HG03442 (cell line): ENCODE measurements at regions not wholly inside any gene's neighbourhood (a gene's known extent, or its start where the extent isn't known, plus 50 kb on each side); places are given as distances from the start of the nearest gene placed in this dataset.
A peak's percentile ranks its signal among the peaks of the same experiment; 100 is the strongest.
"Not testable (repeated sequence)": the region's sequence is repeated elsewhere in the genome, so short reads cannot be mapped to it uniquely, and the experiment has no call there.

Source experiments
- ATAC-seq: cut with Tn5 transposase; IDR thresholded peaks from one replicate; pipeline ENCODE4 v1.9.1; 2021; ENCODE audit warnings: mild to moderate bottlenecking, moderate library complexity; ENCODE audit not compliant: unreplicated experiment

GRCh38 chr6:69623357-69623756, 173.5 kb downstream of the LMBRD1 start:
- no peak for ATAC-seq

DNA sequence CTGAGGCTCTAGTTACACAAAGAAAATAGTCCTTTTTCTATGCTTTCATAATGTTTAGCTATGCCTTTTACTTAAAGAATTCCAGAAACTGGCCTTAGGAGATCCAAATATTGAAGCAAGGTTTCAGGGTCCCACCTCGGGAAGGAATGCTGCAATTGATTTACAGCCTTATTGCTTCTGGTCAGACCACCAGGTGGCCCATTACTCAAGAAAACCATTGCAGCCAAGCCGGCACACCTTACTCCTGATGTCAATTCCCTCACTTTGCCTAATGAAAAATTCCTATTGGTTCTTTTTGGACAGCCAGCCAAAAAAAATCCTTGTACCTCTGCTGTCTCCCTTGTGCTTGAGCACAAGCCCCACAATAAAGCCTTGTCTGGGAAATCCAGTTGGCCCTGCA, 173.9 kb downstream of the LMBRD1 start:
- no peak for ATAC-seq

DNA sequence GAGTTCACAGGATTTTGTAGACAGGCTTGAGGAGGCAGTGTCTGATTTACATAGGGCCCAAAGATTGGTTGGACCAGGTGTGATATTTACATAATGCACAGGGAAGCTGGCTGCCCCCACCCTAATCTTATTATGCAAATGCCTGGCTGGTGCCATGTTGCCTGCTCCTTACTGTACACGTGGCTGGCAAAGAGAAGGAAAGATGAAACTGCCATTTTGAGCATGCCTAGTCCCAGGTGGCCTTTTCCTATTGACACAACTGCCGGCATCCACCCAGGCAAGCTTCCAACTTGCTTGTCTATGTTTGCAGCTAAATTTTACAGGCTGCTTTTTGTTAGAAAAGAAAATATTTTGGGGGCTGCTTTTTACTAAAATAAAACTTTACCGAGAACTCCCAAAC, 174.6 kb downstream of the LMBRD1 start:
- ATAC-seq, result no peak

- ATAC-seq, result no peak
Observed at GRCh38 chr6:69617163-69617562, 179.6 kb downstream of the LMBRD1 start.

DNA sequence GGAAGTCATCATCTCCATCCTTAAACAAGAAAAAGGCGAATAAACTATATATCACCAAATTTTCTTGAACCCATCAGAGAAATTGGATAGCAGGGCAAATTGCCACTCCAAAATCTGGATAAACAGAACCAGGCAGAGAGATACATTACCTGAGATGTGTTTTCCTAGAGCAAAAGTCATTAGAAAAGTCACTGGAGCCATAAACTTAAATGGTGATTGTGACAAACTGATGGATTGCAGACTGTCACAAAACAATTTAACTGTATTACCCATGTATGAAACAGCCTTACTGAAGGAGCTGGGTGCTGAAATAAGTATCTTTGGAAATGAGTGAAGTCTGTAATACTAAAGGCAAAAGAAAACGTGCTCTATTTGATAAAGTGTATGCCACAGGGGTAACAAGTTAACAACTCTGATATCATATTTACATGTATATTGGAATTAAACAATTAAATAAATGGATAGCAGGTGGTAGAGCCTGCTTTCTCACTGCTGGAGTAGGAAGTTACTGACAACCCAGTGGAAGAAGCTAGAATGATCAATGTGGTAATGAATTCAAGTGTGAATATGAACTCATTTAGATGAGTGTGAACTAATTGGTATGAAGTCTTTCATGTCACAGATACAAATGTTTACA, 186.9 kb downstream of the LMBRD1 start:
- no peak for ATAC-seq

GRCh38 chr6:69601132-69601531, 195.7 kb downstream of the LMBRD1 start:
- ATAC-seq, result no peak

- ATAC-seq, result no peak
Observed at GRCh38 chr6:69594405-69594804, 202.4 kb downstream of the LMBRD1 start.

DNA sequence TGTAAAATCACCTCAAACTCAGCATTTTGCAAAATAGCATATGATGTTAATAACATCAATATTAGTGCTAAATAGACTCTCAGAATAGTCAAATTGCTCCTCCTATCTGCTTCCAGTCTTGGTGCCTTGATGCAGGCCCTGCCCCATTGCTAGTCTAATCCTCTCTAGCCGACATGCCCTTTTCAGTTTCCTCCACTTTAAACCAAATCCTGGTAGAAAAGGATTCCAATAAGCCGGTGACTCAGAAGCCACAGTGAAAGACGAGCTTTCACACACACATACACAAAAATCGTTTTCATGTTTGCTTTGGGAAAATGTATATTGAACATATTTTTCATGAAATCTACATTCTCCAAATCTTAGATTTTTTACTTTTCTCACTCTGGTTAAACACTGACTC, 203.1 kb downstream of the LMBRD1 start:
- ATAC-seq, result no peak

DNA sequence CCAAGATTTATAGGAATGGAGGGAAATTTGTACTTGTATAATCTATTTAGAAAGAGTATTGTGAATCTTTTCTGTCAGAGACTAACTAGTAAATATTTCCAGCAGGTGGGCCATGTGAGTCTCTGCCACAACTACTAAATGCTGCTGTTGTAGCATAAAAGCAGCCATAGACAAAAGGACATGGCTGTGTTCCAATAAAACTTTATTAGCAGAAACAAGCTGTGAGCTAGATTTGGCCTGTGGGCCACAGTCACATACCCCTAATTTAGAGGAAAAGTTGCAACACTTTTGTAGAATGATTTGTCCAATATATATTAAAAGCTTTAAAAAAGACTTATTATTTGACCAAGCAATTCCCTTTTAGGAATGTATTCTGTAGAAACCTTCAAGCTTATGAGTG, 207.2 kb downstream of the LMBRD1 start:
- no peak for ATAC-seq

- peak; percentile 92 for ATAC-seq
Observed at GRCh38 chr6:69584913-69585729, 211.7 kb downstream of the LMBRD1 start.

GRCh38 chr6:69584536-69584912, 212.3 kb downstream of the LMBRD1 start:
- no peak for ATAC-seq

GRCh38 chr6:69581581-69581980, 215.2 kb downstream of the LMBRD1 start:
- ATAC-seq, result no peak

- no peak for ATAC-seq
Observed at GRCh38 chr6:69580706-69581105, 216.1 kb downstream of the LMBRD1 start.

GRCh38 chr6:69578361-69578890, 218.4 kb downstream of the LMBRD1 start:
- ATAC-seq, result no peak

DNA sequence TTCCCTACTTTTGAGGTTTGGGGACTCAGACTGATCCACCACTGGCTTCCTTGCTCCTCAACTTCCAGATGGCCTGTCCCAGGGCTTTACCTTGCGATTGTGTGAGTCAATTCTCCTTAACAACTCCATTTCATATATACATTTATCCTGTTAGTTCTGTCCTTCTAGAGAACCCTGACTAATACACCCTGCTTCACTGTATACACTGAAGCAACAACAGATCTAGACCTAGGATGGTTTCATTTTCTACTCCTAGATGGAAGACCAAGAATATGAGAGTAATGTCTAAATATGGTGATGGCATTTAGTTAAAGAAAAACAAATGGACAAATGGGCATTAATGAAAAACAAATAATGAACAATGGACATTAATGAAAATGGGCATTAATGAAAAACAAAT, 225.6 kb downstream of the LMBRD1 start:
- ATAC-seq, result no peak

GRCh38 chr6:69570106-69570505, 226.7 kb downstream of the LMBRD1 start:
- no peak for ATAC-seq

GRCh38 chr6:69560597-69560996, 236.2 kb downstream of the LMBRD1 start:
- not testable (repeated sequence) for ATAC-seq

DNA sequence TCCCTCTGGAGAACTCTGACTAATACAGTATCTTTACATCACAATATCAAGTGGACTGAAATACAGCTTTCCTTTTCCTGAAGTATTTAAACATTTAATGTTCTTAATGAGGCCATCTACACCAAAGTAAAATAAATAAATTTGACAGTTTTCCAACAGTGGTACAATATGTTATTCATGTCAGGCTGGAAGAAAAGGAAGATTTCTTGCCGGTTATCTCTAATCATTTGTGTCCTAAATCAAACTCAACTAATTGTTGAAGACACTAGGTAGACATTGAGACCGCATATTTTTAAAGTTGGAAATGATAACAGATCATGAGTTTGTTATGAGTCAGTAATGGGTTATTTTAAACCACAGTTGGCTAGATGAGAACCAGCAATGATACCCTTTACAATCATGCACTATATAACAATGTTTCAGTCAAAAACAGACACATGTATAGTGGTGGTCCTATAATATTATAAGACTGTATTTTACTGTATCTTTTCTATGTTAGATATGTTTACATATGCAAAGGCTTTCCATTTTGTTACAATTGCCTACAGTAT, 241.6 kb downstream of the LMBRD1 start:
- ATAC-seq, result no peak

- ATAC-seq, result peak; percentile 70
Observed at GRCh38 chr6:69542494-69542893, 254.3 kb downstream of the LMBRD1 start.

DNA sequence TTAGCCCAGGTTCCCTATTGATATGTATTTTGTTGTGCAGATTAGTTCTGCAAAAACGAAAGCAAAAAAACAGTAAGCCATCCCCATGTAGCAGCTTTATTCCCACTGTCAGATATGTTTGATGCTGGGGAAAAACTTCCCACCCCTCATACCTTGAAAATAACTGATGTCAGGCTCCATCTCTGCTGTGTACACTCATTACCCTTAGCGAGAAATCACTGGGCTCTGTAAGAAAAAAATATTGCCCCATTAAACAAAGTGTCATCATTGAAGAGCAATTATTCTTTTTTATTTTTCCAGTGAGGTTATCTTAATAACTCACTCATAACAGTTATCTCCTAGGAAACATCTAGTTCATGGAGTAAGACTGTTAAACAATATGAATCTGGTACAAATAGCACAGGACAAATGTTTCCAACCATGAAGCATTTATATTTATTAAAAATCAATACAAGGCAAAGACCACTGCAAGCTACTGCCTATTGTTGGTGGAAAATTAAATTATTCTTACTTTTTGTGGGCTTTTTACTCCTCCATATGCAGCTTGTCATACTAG, 268.8 kb downstream of the LMBRD1 start:
- no peak for ATAC-seq

- not testable (repeated sequence) for ATAC-seq
Observed at GRCh38 chr6:69515480-69515879, 281.3 kb downstream of the LMBRD1 start.

GRCh38 chr6:69494595-69494994, 302.2 kb downstream of the LMBRD1 start:
- no peak for ATAC-seq
